NT2/D1 (cell line): ENCODE measurements at regions not wholly inside any gene's neighbourhood (a gene's known extent, or its start where the extent isn't known, plus 50 kb on each side); places are given as distances from the start of the nearest gene placed in this dataset.

Source experiments
- YY1 ChIP-seq: IDR thresholded peaks from 2 replicates; pipeline ENCODE4 v1.6.1; 2011; ENCODE audit not compliant: insufficient read length, insufficient read depth
- ZNF274 ChIP-seq: IDR thresholded peaks from 2 replicates; pipeline ENCODE4 v1.6.1; 2011; ENCODE audit warnings: mild to moderate bottlenecking, low read depth, low read length

GRCh38 chr5:92179651-92180050, 796.5 kb upstream of the ARRDC3 start:
- TF ChIP-seq ZNF274 (no peak), YY1 (no peak)
